Central memory CD8-positive, alpha-beta T cell (primary cell): ENCODE measurements at regions not wholly inside any gene's neighbourhood (a gene's known extent, or its start where the extent isn't known, plus 50 kb on each side); places are given as distances from the start of the nearest gene placed in this dataset.
"Not testable (repeated sequence)": the region's sequence is repeated elsewhere in the genome, so short reads cannot be mapped to it uniquely, and the experiment has no call there.

Experiments used
- ATAC-seq: fragments of 150-1000 bp; cut with Tn5 transposase; replicated peaks from 2 replicates; pipeline ENCODE4 v1.10.0; 2022; ENCODE audit warnings: mild to moderate bottlenecking, moderate FRiP score, moderate number of reproducible peaks; ENCODE audit not compliant: poor library complexity, severe bottlenecking; ENCODE audit errors: extremely low read depth
- DNase-seq, 2 donors: peaks; one replicate each; pipeline ENCODE4 v3.0.0; 2021; ENCODE audit warnings: low spot score in 2 of 2
- H3K27ac Mint-ChIP-seq: one replicate; pipeline ENCODE4 v1.8.0; 2022; ENCODE audit warnings: low read depth, mild to moderate bottlenecking, moderate library complexity, mixed read lengths
- H3K27me3 Mint-ChIP-seq: one replicate; pipeline ENCODE4 v1.8.0; 2022; ENCODE audit warnings: mixed read lengths
- H3K36me3 Mint-ChIP-seq: one replicate; pipeline ENCODE4 v1.8.0; 2022; ENCODE audit warnings: mild to moderate bottlenecking, moderate library complexity, mixed read lengths; ENCODE audit not compliant: insufficient read depth
- H3K4me1 Mint-ChIP-seq: one replicate; pipeline ENCODE4 v1.8.0; 2022; ENCODE audit warnings: mixed read lengths
- H3K4me3 Mint-ChIP-seq: one replicate; pipeline ENCODE4 v1.8.0; 2022; ENCODE audit warnings: mild to moderate bottlenecking, moderate library complexity, mixed read lengths
- H3K9me3 Mint-ChIP-seq: one replicate; pipeline ENCODE4 v1.8.0; 2022; ENCODE audit warnings: mixed read lengths

- ATAC-seq (no peak), DNase-seq (no peak)
- Mint-ChIP-seq H3K4me1 (no peaks in the 10 kb centered on the region), H3K27me3 (peaks cover 60% of the 10 kb centered on the region), H3K4me3 (no peak overlapping the region), H3K9me3 (no peaks in the 10 kb centered on the region), H3K36me3 (no peaks in the 10 kb centered on the region), H3K27ac (no peak overlapping the region)
Measured at GRCh38 chr4:7141151-7141834, 51.0 kb upstream of the SORCS2 start.

DNA sequence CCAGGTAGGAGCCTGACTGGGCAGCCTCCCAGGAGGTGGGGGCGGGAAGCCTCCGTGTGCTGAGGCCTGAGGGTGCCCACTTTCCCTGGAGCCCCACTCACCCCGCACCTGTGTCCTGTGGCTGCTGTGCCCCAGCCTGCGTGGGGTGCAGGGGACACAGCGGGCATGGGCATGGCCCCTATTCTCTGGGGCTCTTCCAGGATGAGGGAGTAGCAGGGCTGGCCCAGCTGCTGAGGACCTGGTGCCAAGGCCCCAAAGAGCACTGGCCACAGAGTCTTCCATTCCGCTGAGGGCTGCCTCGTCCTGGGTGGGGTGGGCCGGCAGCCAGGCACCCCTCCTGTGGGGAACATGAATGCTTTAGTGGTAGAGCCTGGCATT is 51.7 kb upstream of the SORCS2 start:
- Mint-ChIP-seq H3K27ac (no peak overlapping the region), H3K4me3 (no peak overlapping the region), H3K36me3 (no peaks in the 10 kb centered on the region), H3K4me1 (no peaks in the 10 kb centered on the region), H3K27me3 (peaks cover 54% of the 10 kb centered on the region), H3K9me3 (no peaks in the 10 kb centered on the region)
- no peak for ATAC-seq
- DNase-seq: no peak

GRCh38 chr4:7140062-7140691 is 52.2 kb upstream of the SORCS2 start:
- ATAC-seq: no peak
- no peak overlapping the region for H3K27ac Mint-ChIP-seq

GRCh38 chr4:7139167-7139982 is 53.0 kb upstream of the SORCS2 start:
- Mint-ChIP-seq H3K4me3 (no peak overlapping the region), H3K4me1 (no peaks in the 10 kb centered on the region), H3K27ac (no peak overlapping the region), H3K27me3 (peaks cover 41% of the 10 kb centered on the region), H3K9me3 (no peaks in the 10 kb centered on the region), H3K36me3 (no peaks in the 10 kb centered on the region)
- DNase-seq (no peak), ATAC-seq (no peak)

More at GRCh38 chr4:7140062-7140691, 52.2 kb upstream of the SORCS2 start:
- Mint-ChIP-seq H3K9me3 (no peaks in the 10 kb centered on the region), H3K4me1 (no peaks in the 10 kb centered on the region), H3K36me3 (no peaks in the 10 kb centered on the region), H3K27me3 (peaks cover 49% of the 10 kb centered on the region), H3K4me3 (no peak overlapping the region)
- no peak for DNase-seq

GRCh38 chr4:7138223-7139166 is 53.8 kb upstream of the SORCS2 start:
- no peak for ATAC-seq
- DNase-seq: no peak

DNA sequence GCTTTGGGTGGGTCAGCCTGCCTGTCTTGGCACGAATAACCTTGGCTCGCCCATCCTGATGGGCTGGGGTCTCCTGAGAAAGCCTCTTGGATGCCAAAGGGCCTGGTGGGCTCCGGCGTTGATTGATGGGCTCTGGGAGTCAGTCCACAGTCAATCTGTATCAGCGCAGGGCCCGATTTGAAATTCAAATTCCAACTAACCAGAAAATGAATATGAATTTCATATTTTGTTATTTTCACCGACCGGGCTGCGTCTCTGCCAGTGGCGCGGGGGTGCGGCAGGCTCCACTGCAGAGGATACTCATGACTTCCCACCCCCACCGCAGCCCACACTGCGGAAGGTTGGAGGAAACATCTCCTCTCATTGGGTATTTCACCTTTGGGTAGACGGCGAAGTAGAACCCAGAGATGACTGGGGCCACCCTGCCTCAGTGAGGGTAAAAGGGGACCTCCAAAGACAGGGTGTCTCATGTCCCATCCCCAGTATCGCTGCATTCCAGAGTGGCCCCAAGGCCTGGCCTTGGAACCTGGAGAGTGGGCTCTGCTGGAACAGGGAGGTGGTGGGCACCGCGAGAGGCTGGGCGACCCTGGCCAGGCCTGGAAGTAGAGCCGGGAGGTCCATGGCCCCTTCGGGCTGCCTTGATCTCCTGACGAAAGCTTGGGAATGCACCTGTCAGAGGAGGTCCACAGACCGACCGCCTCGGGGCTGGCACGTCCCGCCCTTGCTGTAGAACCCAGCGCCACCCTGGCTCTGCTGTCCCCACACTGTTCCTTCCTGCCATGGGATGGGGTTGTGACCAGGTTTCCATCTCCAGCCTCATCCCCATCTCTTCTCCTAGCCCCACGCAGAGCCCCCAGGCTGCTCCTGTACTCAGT is 54.8 kb upstream of the SORCS2 start:
- no peaks in the 10 kb centered on the region for H3K9me3 Mint-ChIP-seq
- DNase-seq (no peak), ATAC-seq (no peak)
- peaks cover 40% of the 10 kb centered on the region for H3K27me3 Mint-ChIP-seq
- H3K27ac Mint-ChIP-seq: no peak overlapping the region
- H3K4me3 Mint-ChIP-seq: no peak overlapping the region
- no peaks in the 10 kb centered on the region for H3K36me3 Mint-ChIP-seq
- no peaks in the 10 kb centered on the region for H3K4me1 Mint-ChIP-seq

More at GRCh38 chr4:7138223-7139166, 53.8 kb upstream of the SORCS2 start:
- Mint-ChIP-seq H3K4me1 (no peaks in the 10 kb centered on the region), H3K36me3 (no peaks in the 10 kb centered on the region), H3K4me3 (no peak overlapping the region), H3K27ac (no peak overlapping the region), H3K27me3 (peaks cover 40% of the 10 kb centered on the region), H3K9me3 (no peaks in the 10 kb centered on the region)

DNA sequence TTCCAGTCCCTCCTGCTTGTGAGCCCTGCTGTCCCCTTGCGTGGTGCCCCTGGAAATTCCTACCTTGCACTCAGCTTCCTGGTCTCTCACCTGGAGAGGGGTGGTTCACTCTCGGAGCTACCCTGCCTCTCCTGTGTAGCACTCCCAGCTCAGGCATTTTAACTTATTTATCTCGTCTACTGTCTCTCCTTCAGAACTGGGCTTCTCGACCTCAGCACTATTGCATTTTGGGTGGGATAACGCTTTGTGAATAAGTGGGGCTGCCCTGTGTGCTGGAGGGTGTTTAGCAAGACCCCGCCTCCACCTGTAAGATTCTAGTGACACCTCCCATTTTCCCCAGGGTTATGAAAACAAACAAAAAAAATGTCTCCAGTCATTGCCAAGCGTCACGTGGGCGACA is 56.0 kb upstream of the SORCS2 start:
- Mint-ChIP-seq H3K4me3 (no peak overlapping the region), H3K27me3 (peaks cover 31% of the 10 kb centered on the region), H3K4me1 (no peaks in the 10 kb centered on the region), H3K27ac (no peak overlapping the region), H3K9me3 (no peaks in the 10 kb centered on the region), H3K36me3 (no peaks in the 10 kb centered on the region)
- DNase-seq (no peak), ATAC-seq (no peak)

- Mint-ChIP-seq H3K9me3 (no peaks in the 10 kb centered on the region), H3K27me3 (peaks cover 22% of the 10 kb centered on the region), H3K4me1 (no peaks in the 10 kb centered on the region), H3K36me3 (no peaks in the 10 kb centered on the region), H3K4me3 (no peak overlapping the region), H3K27ac (no peak overlapping the region)
- no peak for DNase-seq
- ATAC-seq: no peak
Measured at GRCh38 chr4:7135389-7135746, 57.0 kb upstream of the SORCS2 start.

GRCh38 chr4:7134737-7135388 is 57.5 kb upstream of the SORCS2 start:
- no peaks in the 10 kb centered on the region for H3K9me3 Mint-ChIP-seq
- peaks cover 17% of the 10 kb centered on the region for H3K27me3 Mint-ChIP-seq
- no peak for DNase-seq
- no peaks in the 10 kb centered on the region for H3K4me1 Mint-ChIP-seq
- no peak overlapping the region for H3K4me3 Mint-ChIP-seq
- no peaks in the 10 kb centered on the region for H3K36me3 Mint-ChIP-seq
- no peak overlapping the region for H3K27ac Mint-ChIP-seq
- no peak for ATAC-seq

- not testable (repeated sequence) for H3K4me1 Mint-ChIP-seq, H3K4me3 Mint-ChIP-seq, H3K27ac Mint-ChIP-seq, H3K36me3 Mint-ChIP-seq, ATAC-seq, H3K9me3 Mint-ChIP-seq, DNase-seq
- peaks cover 11% of the 10 kb centered on the region for H3K27me3 Mint-ChIP-seq
Measured at GRCh38 chr4:7133818-7134650, 58.3 kb upstream of the SORCS2 start.
